Spleen (tissue), 11 donors: ENCODE measurements at regions not wholly inside any gene's neighbourhood (a gene's known extent, or its start where the extent isn't known, plus 50 kb on each side); places are given as distances from the start of the nearest gene placed in this dataset.

Experiments used
- DNase-seq: peaks from one replicate; pipeline ENCODE4 v3.0.0-alpha.2; 2020
- H3K27ac ChIP-seq, 8 donors: fragments of 200-600 bp; sonication (generic) in 7 of 8; 1 replicate in 4 of 8; 2 replicates in 4 of 8; pipeline versions ENCODE4 v1.5.0 to v1.8.0; 2016 to 2021; ENCODE audit warnings: inconsistent platforms in 4 of 8, mild to moderate bottlenecking in 4 of 8, moderate library complexity in 1 of 8
- H3K27me3 ChIP-seq, 7 donors: fragments of 200-600 bp; sonication (generic) in 6 of 7; replicated peaks in 1 of 7; 1 replicate in 4 of 7; 2 replicates in 3 of 7; pipeline versions ENCODE4 v1.5.0 to v1.8.0; 2016 to 2021; ENCODE audit warnings: inconsistent platforms in 3 of 7, mild to moderate bottlenecking in 1 of 7
- H3K36me3 ChIP-seq, 6 donors: fragments of 200-600 bp; sonication (generic) in 5 of 6; 1 replicate in 4 of 6; 2 replicates in 2 of 6; pipeline versions ENCODE4 v1.5.0 to v1.8.0; 2016 to 2021; ENCODE audit warnings: inconsistent platforms in 2 of 6
- H3K4me1 ChIP-seq, 6 donors: fragments of 200-600 bp; sonication (generic) in 5 of 6; 1 replicate in 3 of 6; 2 replicates in 3 of 6; pipeline versions ENCODE4 v1.5.0 to v1.8.0; 2016 to 2021; ENCODE audit warnings: inconsistent platforms in 3 of 6
- H3K4me3 ChIP-seq, 8 donors: fragments of 200-600 bp; sonication (generic) in 7 of 8; 1 replicate in 4 of 8; 2 replicates in 4 of 8; pipeline versions ENCODE4 v1.5.0 to v1.8.0; 2016 to 2021; ENCODE audit warnings: inconsistent platforms in 4 of 8, mild to moderate bottlenecking in 4 of 8, moderate library complexity in 2 of 8
- H3K9me3 ChIP-seq, 8 donors: fragments of 200-600 bp; sonication (generic) in 7 of 8; 1 replicate in 4 of 8; 2 replicates in 4 of 8; pipeline versions ENCODE4 v1.5.0 to v1.8.0; 2016 to 2021; ENCODE audit warnings: inconsistent platforms in 4 of 8
- CTCF ChIP-seq, 11 experiments: fragments of 200-600 bp in 7 of 11; fragments of 450-650 bp in 4 of 11; sonication (generic) in 4 of 11; IDR thresholded peaks in 8 of 11; conservative IDR thresholded peaks in 3 of 11; 1 replicate in 7 of 11; 2 replicates in 4 of 11; pipeline versions ENCODE4 v1.4.0 to v1.8.0; 2016 to 2021; ENCODE audit warnings: antibody characterized with exemption in 11 of 11, inconsistent platforms in 4 of 11, mild to moderate bottlenecking in 1 of 11
- POLR2A ChIP-seq, 3 donors: fragments of 450-650 bp; IDR thresholded peaks; one replicate each; pipeline ENCODE4 v1.5.1; 2017; ENCODE audit warnings: antibody characterized with exemption in 3 of 3, mild to moderate bottlenecking in 1 of 3
- POLR2AphosphoS5 ChIP-seq, 3 donors: sonication (generic); formaldehyde crosslinking; IDR thresholded peaks; one replicate each; pipeline ENCODE4 v1.5.1; 2017; ENCODE audit warnings: antibody characterized with exemption in 3 of 3
- WGBS, 5 donors: extraction: QIAGEN DNeasy Blood & Tissue Kit in 3 of 5; methylation state at CpG; one replicate each; pipeline versions ENCODE4 v1.1.5 to v1.1.7; 2013 to 2018; 5-methylcytosine and 5-hydroxymethylcytosine counted together
- intact Hi-C: fragments of 100-400 bp; cut with DNase I; formaldehyde crosslinking; loops from one replicate; pipeline ENCODE4 v1.15.0; 2023; ENCODE audit warnings: low total_unique reads
- donor health status: healthy with polysubstance abuse.
- donor health status: DM: no; HTN: no; CAD: no; lungs with moderate emphysema.
- donor health status: DM: no; HTN: no; CAD: no.
- donor health status: Bipolar disorder and iron deficiency.
- donor health status: healthy.
- donor health status: DM: no; HTN: no; CAD: no.
- donor health status: DM: yes; HTN: yes; CAD: no.

GRCh38 chr13:89751432-89751930, 1596.0 kb upstream of the MIR17HG start:
- intact Hi-C loops = no loop called here
- H3K4me1 ChIP-seq = no peaks in the 10 kb centered on the region
- no peak for DNase-seq
- H3K9me3 ChIP-seq = peaks cover 0 to 13% (median 10%) of the 10 kb centered on the region in 8 donors
- no peak overlapping the region for H3K4me3 ChIP-seq
- no peaks in the 10 kb centered on the region for H3K27me3 ChIP-seq
- H3K27ac ChIP-seq = no peak overlapping the region
- no peaks in the 10 kb centered on the region for H3K36me3 ChIP-seq
- TF ChIP-seq POLR2AphosphoS5 (IDR thresholded peaks at IDR 0.05) (no peak), CTCF (IDR thresholded peaks at IDR 0.05 in 8 of 11, conservative IDR thresholded peaks at IDR 0.05 in 3 of 11) (no peak), POLR2A (IDR thresholded peaks at IDR 0.05) (no peak)
- 83 to 93% (median 86%) methylated on average over 4 of the region's 4 CpGs for WGBS, 5 donors

- H3K4me1 ChIP-seq = no peaks in the 10 kb centered on the region
- intact Hi-C loops = no loop called here
- H3K4me3 ChIP-seq = no peak overlapping the region
- WGBS, 5 donors = 56 to 67% (median 64%) methylated on average over 1 of the region's 1 CpG
- H3K9me3 ChIP-seq = peaks cover 0 to 21% (median 13%) of the 10 kb centered on the region in 8 donors
- no peaks in the 10 kb centered on the region for H3K36me3 ChIP-seq
- no peak overlapping the region for H3K27ac ChIP-seq
- TF ChIP-seq POLR2A (IDR thresholded peaks at IDR 0.05) (no peak), CTCF (IDR thresholded peaks at IDR 0.05 in 8 of 11, conservative IDR thresholded peaks at IDR 0.05 in 3 of 11) (no peak), POLR2AphosphoS5 (IDR thresholded peaks at IDR 0.05) (no peak)
- H3K27me3 ChIP-seq = no peaks in the 10 kb centered on the region
- DNase-seq = no peak
Observed at GRCh38 chr13:89752394-89752793, 1595.1 kb upstream of the MIR17HG start.

- intact Hi-C loops = no loop called here
- no peak for DNase-seq
- no peak overlapping the region for H3K27ac ChIP-seq
- peaks cover 0 to 24% (median 13%) of the 10 kb centered on the region in 8 donors for H3K9me3 ChIP-seq
- no peaks in the 10 kb centered on the region for H3K36me3 ChIP-seq
- no peaks in the 10 kb centered on the region for H3K27me3 ChIP-seq
- H3K4me1 ChIP-seq = no peaks in the 10 kb centered on the region
- no peak overlapping the region for H3K4me3 ChIP-seq
- TF ChIP-seq POLR2A (IDR thresholded peaks at IDR 0.05) (no peak), CTCF (IDR thresholded peaks at IDR 0.05 in 8 of 11, conservative IDR thresholded peaks at IDR 0.05 in 3 of 11) (no peak), POLR2AphosphoS5 (IDR thresholded peaks at IDR 0.05) (no peak)
- WGBS, 5 donors = 63 to 91% (median 82%) methylated on average over 2 of the region's 2 CpGs
Observed at GRCh38 chr13:89755729-89756492, 1591.6 kb upstream of the MIR17HG start.

- 70 to 87% (median 80%) methylated on average over 1 of the region's 1 CpG for WGBS, 5 donors
- Histone ChIP-seq H3K27ac (no peak overlapping the region), H3K4me1 (no peaks in the 10 kb centered on the region), H3K4me3 (no peak overlapping the region), H3K9me3 (peaks cover 0 to 3% (median 0%) of the 10 kb centered on the region in 8 donors), H3K27me3 (no peaks in the 10 kb centered on the region), H3K36me3 (no peaks in the 10 kb centered on the region)
- DNase-seq = no peak
- intact Hi-C loops = no loop called here
- TF ChIP-seq POLR2AphosphoS5 (IDR thresholded peaks at IDR 0.05) (no peak), CTCF (IDR thresholded peaks at IDR 0.05 in 8 of 11, conservative IDR thresholded peaks at IDR 0.05 in 3 of 11) (no peak)
Observed at GRCh38 chr13:89763005-89763404, 1584.5 kb upstream of the MIR17HG start.
